Adrenal gland (tissue), 9 donors: ENCODE measurements at regions not wholly inside any gene's neighbourhood (a gene's known extent, or its start where the extent isn't known, plus 50 kb on each side); places are given as distances from the start of the nearest gene placed in this dataset.
"Not testable (repeated sequence)": the region's sequence is repeated elsewhere in the genome, so short reads cannot be mapped to it uniquely, and the experiment has no call there.

Source experiments
- DNase-seq, 7 donors: peaks; one replicate each; pipeline ENCODE4 v3.0.0-alpha.2; 2019 to 2020
- H3K27ac ChIP-seq, 5 donors: fragments of 200-600 bp; sonication (generic) in 4 of 5; 1 replicate in 3 of 5; 2 replicates in 2 of 5; pipeline versions ENCODE4 v1.5.1 to v1.8.0; 2016 to 2020; ENCODE audit warnings: mild to moderate bottlenecking in 1 of 5
- H3K27me3 ChIP-seq: fragments of 200-600 bp; 2 replicates; pipeline ENCODE4 v1.8.0; 2021
- H3K36me3 ChIP-seq, 2 donors: fragments of 200-600 bp; replicated peaks in 1 of 2; 1 replicate in 1 of 2; 2 replicates in 1 of 2; pipeline versions ENCODE4 v1.5.1 to v1.8.0; 2018 to 2022
- H3K4me1 ChIP-seq, 2 donors: fragments of 200-600 bp; replicated peaks in 1 of 2; 1 replicate in 1 of 2; 2 replicates in 1 of 2; pipeline versions ENCODE4 v1.5.1 to v1.8.0; 2018 to 2021
- H3K4me3 ChIP-seq, 4 donors: fragments of 200-600 bp; sonication (generic) in 3 of 4; one replicate each; pipeline ENCODE4 v1.5.1; 2016 to 2018
- H3K9me3 ChIP-seq, 3 donors: fragments of 200-600 bp; sonication (generic) in 1 of 3; replicated peaks in 1 of 3; 1 replicate in 2 of 3; 2 replicates in 1 of 3; pipeline versions ENCODE4 v1.5.1 to v1.8.0; 2016 to 2021
- POLR2A ChIP-seq, 2 donors: fragments of 450-650 bp; IDR thresholded peaks; one replicate each; pipeline ENCODE4 v1.6.1; 2017; ENCODE audit warnings: antibody characterized with exemption in 2 of 2, mild to moderate bottlenecking in 2 of 2, moderate library complexity in 1 of 2
- WGBS, 4 donors: extraction: QIAGEN DNeasy Blood & Tissue Kit in 2 of 4; methylation state at CpG; one replicate each; pipeline versions ENCODE4 v1.1.5 to v1.1.7; 2013 to 2017; 5-methylcytosine and 5-hydroxymethylcytosine counted together
- intact Hi-C, 2 donors: fragments of 100-400 bp; cut with DNase I; formaldehyde crosslinking; loops; one replicate each; pipeline versions ENCODE4 v1.14.1 to v1.15.0; 2022 to 2023
- TF ChIP-seq, protein P1 (sequence below), 6 experiments: fragments of 450-650 bp in 4 of 6; fragments of 200-600 bp in 2 of 6; sonication (generic) in 1 of 6; IDR thresholded peaks; 1 replicate in 5 of 6; 2 replicates in 1 of 6; pipeline versions ENCODE4 v1.5.1 to v1.8.0; 2016 to 2021; ENCODE audit warnings: antibody characterized with exemption in 6 of 6, mild to moderate bottlenecking in 2 of 6, moderate library complexity in 1 of 6
- donor health status: healthy with polysubstance abuse.
- donor health status: Bipolar disorder and iron deficiency.
- donor health status: DM: yes; HTN: yes; CAD: no.
- donor health status: DM: no; HTN: no; CAD: no.
- donor health status: DM: no; HTN: no; CAD: no.

DNA sequence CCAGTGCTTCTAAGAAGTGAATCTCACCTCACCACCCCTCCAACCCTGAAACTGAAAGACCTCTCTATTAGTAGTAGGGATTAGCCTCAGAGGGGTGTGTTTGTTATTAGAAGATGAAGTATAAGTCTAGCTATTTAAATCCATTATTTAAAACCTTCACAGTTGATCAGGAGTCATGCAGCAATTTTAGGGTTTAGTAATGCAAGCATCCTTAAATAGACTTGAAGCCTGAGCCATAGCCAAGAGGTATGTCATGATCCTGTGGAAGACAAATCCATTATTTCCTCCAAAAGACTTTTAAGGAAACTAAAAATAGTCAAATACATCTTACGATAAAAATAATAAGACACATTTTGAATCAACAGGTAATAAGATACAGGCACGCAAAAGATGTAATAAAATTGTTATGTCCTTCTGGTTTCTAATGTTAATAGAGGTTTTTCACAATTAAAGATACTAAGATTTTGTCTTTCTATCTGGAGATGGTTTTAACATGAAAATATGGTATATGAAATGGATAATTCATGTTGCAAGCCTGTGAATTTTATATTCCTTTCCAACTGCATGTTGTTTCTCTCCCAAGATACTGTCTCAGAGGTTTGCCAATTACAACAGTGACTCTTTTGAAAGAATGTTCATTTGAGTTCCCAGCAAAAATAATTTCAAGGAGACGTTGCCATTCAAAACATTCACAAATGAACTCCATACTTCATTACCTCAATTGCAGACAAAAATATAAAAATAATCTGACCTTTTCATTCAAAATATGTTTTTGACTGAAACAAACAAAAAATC, 68.0 kb downstream of the LUZP4 start:
- Histone ChIP-seq H3K4me1 (no peaks in the 10 kb centered on the region), H3K27me3 (peaks cover 26% of the 10 kb centered on the region), H3K4me3 (no peak overlapping the region), H3K9me3 (no peaks in the 10 kb centered on the region), H3K27ac (no peak overlapping the region), H3K36me3 (no peaks in the 10 kb centered on the region)
- no peak for DNase-seq
- no peak for TF ChIP-seq POLR2A (IDR thresholded peaks at IDR 0.05)
- TF ChIP-seq, protein P1, sequence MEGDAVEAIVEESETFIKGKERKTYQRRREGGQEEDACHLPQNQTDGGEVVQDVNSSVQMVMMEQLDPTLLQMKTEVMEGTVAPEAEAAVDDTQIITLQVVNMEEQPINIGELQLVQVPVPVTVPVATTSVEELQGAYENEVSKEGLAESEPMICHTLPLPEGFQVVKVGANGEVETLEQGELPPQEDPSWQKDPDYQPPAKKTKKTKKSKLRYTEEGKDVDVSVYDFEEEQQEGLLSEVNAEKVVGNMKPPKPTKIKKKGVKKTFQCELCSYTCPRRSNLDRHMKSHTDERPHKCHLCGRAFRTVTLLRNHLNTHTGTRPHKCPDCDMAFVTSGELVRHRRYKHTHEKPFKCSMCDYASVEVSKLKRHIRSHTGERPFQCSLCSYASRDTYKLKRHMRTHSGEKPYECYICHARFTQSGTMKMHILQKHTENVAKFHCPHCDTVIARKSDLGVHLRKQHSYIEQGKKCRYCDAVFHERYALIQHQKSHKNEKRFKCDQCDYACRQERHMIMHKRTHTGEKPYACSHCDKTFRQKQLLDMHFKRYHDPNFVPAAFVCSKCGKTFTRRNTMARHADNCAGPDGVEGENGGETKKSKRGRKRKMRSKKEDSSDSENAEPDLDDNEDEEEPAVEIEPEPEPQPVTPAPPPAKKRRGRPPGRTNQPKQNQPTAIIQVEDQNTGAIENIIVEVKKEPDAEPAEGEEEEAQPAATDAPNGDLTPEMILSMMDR (IDR thresholded peaks at IDR 0.05), result no peak
- WGBS, 4 donors, result 64 to 67% (median 65%) methylated on average over 3 of the region's 3 CpGs
- intact Hi-C loops, result no loop called here

DNA sequence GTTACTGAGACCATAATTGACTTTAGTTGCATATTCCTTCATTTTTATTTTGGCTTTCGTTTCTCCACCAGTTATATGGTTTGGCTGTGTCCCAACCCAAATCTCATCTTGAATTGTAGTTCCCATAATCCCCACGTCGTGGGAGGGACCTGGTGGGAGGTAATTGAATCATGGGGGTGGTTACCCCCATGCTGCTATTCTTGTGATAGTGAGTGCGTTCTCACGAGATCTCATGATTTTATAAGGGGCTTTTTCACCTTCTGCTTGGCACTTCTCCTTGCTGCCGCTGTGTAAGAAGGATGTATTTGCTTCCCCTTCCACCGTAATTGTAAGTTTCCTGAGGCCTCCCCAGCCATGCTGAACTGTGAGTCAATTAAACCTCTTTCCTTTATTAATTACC, 70.0 kb downstream of the LUZP4 start:
- DNase-seq, H3K36me3 ChIP-seq, H3K4me3 ChIP-seq, H3K9me3 ChIP-seq, H3K4me1 ChIP-seq, intact Hi-C loops, H3K27ac ChIP-seq: not testable (repeated sequence)
- WGBS, 4 donors, result 56 to 71% (median 63%) methylated on average over 7 of the region's 7 CpGs
- H3K27me3 ChIP-seq, result peaks cover 23% of the 10 kb centered on the region

DNA sequence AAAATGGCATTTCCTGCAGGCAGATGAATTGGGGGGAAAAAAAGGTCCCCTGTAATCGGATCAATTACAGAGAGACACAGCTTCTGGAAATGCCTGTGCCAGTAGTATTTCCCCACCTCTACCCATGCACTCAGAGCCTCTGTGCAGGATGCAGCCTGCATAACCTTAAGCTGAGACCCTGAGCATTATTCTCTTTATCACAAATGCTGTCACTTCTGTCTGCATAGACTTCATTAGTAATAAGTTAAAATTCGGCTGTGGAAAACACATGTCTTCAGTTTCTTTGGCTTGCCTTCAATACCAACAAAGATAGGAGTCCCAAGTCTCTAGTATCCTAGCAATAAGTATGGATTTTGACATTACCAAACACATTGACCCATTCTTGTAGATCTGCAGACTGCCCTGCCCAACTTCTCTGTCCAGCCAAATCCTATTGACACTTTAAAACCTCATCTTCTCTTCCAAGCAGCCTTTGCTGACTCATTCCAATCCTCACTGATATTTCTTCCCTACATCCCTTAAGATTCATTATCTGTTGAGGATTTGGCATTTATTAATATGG, 70.8 kb downstream of the LUZP4 start:
- DNase-seq, result no peak
- H3K4me1 ChIP-seq, result no peaks in the 10 kb centered on the region
- no peak for TF ChIP-seq POLR2A (IDR thresholded peaks at IDR 0.05)
- TF ChIP-seq, protein P1 (IDR thresholded peaks at IDR 0.05), result no peak
- intact Hi-C loops, result no loop called here
- H3K4me3 ChIP-seq, result no peak overlapping the region
- no peaks in the 10 kb centered on the region for H3K36me3 ChIP-seq
- H3K27ac ChIP-seq, result no peak overlapping the region
- WGBS, 4 donors, result 47 to 59% (median 51%) methylated on average over 2 of the region's 2 CpGs
- H3K27me3 ChIP-seq, result peaks cover 22% of the 10 kb centered on the region
- no peaks in the 10 kb centered on the region for H3K9me3 ChIP-seq

DNA sequence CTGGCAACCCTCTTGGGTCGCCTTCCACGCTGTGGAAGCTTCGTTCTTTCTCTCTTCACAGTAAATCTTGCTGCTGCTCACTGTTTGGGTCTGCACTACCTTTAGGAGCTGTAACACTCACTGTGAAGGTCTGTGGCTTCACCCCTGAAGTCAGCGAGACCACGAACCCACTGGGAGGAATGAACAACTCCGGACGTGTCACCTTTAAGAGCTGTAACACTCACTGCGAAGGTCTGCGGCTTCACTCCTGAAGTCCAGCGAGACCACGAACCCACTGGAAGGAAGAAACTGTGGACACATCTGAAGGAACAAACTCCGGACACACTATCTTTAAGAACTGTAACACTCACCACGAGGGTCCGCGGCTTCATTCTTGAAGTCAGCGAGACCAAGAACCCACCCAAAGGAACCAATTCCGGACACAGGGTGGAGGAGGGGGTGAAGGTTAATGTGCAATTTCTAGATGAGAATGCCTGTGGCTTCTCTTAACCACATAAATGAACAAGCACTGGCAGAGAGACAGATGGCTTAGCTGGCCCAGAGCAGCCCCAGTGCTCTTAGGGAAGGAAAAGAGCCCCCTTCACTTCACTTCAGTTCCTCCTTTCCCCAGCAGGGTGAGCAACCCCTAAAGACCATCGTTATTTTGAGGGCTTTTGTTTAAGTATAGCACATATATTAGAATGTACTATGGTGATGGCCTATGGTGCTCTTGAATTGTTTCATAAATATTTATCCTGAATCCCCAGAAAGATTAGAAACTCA, 73.0 kb downstream of the LUZP4 start:
- TF ChIP-seq, protein P1 (IDR thresholded peaks at IDR 0.05), result no peak
- no peak for TF ChIP-seq POLR2A (IDR thresholded peaks at IDR 0.05)
- no peak for DNase-seq
- 73 to 86% (median 79%) methylated on average over 10 to 18 of the region's 18 CpGs for WGBS, 4 donors
- no peak overlapping the region for H3K4me3 ChIP-seq
- intact Hi-C loops, result no loop called here
- H3K27me3 ChIP-seq, result peaks cover 14% of the 10 kb centered on the region
- H3K27ac ChIP-seq, result no peak overlapping the region
- H3K36me3 ChIP-seq, result no peaks in the 10 kb centered on the region
- no peaks in the 10 kb centered on the region for H3K9me3 ChIP-seq
- H3K4me1 ChIP-seq, result no peaks in the 10 kb centered on the region
